GM21360 (cell line): ENCODE measurements at regions not wholly inside any gene's neighbourhood (a gene's known extent, or its start where the extent isn't known, plus 50 kb on each side); places are given as distances from the start of the nearest gene placed in this dataset.
"Not testable (repeated sequence)": the region's sequence is repeated elsewhere in the genome, so short reads cannot be mapped to it uniquely, and the experiment has no call there.

ENCODE experiments used
- ATAC-seq: cut with Tn5 transposase; IDR thresholded peaks from one replicate; pipeline ENCODE4 v1.9.1; 2021; ENCODE audit warnings: mild to moderate bottlenecking, moderate library complexity; ENCODE audit not compliant: unreplicated experiment

GRCh38 chr18:70416496-70416895, 127.7 kb downstream of the SOCS6 start:
- no peak for ATAC-seq

GRCh38 chr18:70415823-70416488, 127.1 kb downstream of the SOCS6 start:
- ATAC-seq: no peak

DNA sequence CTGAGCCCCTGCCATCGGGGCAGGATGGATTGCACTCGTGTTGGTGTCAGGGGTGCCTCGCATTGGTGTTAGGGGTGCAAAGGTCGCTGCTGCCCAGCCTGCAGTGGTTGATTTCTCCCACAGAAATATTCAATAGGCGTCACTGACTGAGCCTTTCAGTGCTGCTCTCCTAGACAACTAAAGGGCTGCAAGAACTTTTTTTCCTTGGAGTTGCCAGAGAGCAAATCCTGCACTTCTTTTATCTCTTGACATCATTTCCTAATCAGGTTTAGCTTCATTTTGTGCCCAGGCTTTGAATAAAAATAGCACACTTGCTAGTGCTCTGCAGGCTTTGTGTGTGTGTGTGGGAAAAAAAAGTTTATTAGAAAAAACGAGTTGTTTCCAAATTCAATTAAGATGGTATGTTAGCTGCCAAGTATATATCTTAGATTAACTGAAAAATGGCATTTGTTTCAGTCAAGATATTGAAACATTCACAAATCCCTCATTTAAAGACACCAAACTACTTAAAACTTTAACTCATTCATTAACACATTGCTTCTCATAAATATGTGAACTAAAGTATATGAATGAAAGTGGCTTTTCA, 125.6 kb downstream of the SOCS6 start:
- no peak for ATAC-seq

GRCh38 chr18:70413455-70413854, 124.6 kb downstream of the SOCS6 start:
- no peak for ATAC-seq

DNA sequence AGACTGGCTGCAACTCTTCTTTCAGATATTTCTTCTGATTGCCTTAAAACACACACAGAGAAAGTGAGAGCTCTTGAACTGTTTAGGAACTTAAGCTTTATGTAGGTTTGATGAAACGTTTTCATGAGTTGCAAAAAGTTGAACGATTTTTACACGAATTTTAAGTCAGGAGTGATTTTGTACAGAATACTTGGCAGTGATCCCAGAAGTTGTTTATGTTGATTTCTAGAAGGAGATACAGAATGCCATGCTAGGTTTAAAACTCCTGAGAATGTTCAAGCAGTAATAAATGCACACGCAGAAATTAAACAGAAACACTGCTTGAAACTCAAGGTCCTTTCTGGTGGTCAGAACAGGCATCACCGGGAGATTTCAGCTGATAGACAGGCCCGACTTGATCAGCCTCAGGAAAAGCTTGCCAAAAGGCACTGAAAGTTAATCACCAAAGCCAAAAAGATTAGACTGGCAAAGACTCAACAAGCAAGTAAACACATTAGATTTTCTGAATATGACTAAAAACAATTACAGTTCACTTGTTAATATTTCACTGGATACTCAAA, 123.1 kb downstream of the SOCS6 start:
- ATAC-seq: no peak

- no peak for ATAC-seq
Measured at GRCh38 chr18:70411307-70411706, 122.5 kb downstream of the SOCS6 start.

- no peak for ATAC-seq
Measured at GRCh38 chr18:70405052-70405451, 116.2 kb downstream of the SOCS6 start.

DNA sequence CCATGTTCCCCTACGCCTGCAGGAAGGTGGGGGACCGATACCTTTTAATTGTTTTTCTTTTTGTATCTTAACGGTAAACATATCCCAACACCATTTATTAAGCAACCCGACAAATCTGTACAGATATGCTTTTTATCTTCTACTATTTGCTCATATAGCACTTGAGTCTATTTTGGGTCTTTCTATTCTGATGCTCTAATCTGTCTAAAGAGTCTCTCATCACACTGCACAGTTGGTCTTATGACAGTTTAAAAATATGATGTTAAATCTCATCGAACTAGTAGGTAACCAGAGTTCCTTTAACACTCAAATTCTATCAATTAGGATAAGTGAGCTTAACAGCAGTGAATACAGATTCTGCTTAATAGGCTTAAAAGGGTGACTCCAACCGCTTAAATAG, 111.6 kb downstream of the SOCS6 start:
- no peak for ATAC-seq

- ATAC-seq: no peak
Measured at GRCh38 chr18:70398076-70398475, 109.2 kb downstream of the SOCS6 start.

DNA sequence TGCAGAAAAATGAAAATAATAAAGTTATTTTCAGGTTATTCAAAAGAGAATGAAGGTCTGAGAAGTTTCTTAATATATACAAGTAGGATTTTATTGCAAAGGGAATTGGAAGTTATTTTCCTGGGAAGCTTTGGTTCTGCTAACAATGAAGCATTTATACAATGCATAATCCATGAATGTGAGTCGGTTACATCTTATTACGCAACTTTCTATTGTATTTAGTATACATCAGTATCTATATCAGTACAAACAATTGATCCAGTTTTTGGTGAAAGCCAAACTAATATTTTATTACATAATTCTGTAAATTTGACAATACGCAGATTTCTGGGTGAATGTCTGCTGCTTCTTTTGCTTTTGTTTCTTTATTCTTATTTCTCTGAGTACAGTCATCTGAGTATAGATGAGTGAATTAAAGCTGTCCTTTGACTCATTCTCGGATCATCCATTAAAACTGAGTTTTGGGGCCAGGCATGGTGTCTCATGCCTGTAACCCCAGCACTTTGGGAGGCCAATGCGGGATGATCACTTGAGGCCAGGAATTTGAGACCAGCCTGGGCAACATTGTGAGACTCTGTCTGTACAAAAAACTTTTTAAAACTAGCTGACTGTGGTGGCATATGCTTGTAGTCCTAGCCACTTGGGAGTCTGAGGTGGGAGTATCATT, 108.5 kb downstream of the SOCS6 start:
- ATAC-seq: no peak

- ATAC-seq: not testable (repeated sequence)
Measured at GRCh38 chr18:70395771-70396170, 106.9 kb downstream of the SOCS6 start.

DNA sequence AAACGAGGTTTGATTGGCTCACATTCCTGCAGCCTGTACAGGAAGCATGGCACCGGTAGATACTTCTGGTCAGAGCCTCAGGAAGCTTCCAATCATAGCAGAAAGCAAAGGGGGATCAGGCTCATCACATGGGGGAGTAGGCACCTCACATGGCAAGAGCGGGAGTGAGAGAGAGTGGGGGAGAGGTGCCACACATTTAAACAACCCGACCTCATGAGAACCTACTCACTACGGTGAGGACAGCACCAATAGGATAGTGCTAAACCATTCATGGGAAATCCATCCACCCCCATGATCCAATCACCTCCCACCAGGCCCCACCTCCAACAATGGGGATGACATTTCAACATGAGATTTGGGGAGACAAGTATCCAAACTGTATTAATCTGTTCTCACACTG, 105.8 kb downstream of the SOCS6 start:
- ATAC-seq: no peak

GRCh38 chr18:70390371-70391090, 101.7 kb downstream of the SOCS6 start:
- no peak for ATAC-seq

- not testable (repeated sequence) for ATAC-seq
Measured at GRCh38 chr18:70389036-70389435, 100.2 kb downstream of the SOCS6 start.

- ATAC-seq: no peak
Measured at GRCh38 chr18:70387027-70387426, 98.2 kb downstream of the SOCS6 start.

GRCh38 chr18:70386582-70386981, 97.7 kb downstream of the SOCS6 start:
- no peak for ATAC-seq

GRCh38 chr18:70385474-70385873, 96.6 kb downstream of the SOCS6 start:
- ATAC-seq: no peak

DNA sequence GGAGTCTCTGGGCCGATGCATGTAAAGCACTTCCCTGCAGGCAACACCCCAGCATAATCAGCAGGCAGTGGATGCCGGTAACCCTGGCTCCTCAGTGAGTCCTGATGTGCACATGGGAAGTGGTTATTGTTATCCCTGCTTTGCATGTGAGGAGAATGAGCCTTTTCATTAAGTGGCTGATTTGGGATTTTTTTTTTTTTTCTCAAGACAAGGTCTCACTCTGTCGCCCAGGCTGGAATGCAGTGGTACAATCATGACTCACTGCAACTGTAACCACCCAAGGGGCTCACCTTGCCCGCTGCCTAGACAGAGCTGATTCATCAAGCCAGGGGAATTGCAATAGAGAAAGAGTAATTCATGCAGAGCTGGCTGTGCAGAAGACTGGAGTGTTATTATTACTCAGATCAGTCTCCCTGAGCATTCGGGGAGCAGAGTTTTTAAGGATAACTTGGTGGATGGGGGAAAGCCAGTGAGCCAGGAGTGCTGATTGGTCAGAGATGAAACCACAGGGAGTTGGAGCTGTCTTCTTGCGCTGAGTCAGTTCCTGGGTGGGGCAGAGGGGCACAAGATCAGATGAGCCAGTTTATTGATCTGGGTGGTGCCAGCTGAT, 95.4 kb downstream of the SOCS6 start:
- ATAC-seq: no peak

- no peak for ATAC-seq
Measured at GRCh38 chr18:70382992-70383717, 94.3 kb downstream of the SOCS6 start.

DNA sequence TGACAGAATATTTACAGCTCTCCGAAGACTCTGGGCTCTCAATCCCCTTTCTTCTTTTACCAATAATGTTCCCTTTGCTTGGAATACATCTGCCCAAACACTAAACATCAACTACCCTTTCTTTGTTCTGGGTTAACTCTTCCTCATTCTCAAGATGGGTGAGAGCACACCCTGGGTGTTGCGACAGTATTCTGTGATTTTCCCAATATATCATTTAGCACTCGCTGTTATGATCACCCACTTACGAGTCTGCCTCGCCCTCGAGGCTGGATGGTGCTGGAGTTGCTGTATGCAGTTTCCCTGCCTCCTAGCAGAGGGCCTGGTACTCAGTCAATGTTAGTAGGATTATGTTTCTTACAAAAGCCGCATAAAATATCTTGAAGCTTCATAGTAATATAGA, 93.2 kb downstream of the SOCS6 start:
- ATAC-seq: no peak
